SJSA1 (cell line): ENCODE measurements at regions not wholly inside any gene's neighbourhood (a gene's known extent, or its start where the extent isn't known, plus 50 kb on each side); places are given as distances from the start of the nearest gene placed in this dataset.
"Not testable (repeated sequence)": the region's sequence is repeated elsewhere in the genome, so short reads cannot be mapped to it uniquely, and the experiment has no call there.

ENCODE experiments used
- DNase-seq, 2 experiments: peaks; one replicate each; pipeline ENCODE4 v3.0.0-alpha.2; 2015 to 2020; ENCODE audit warnings: low spot score in 2 of 2, low read depth in 1 of 2
- H3K27ac ChIP-seq: fragments of 250-450 bp; sonication (Bioruptor Pico); 2 replicates; pipeline ENCODE4 v1.5.1; 2020; ENCODE audit warnings: mild to moderate bottlenecking, moderate library complexity
- H3K27me3 ChIP-seq: fragments of 250-450 bp; sonication (Bioruptor Pico); replicated peaks from 2 replicates; pipeline ENCODE4 v1.5.1; 2020; ENCODE audit warnings: mild to moderate bottlenecking, moderate library complexity
- H3K36me3 ChIP-seq: fragments of 250-450 bp; sonication (Bioruptor Pico); 2 replicates; pipeline ENCODE4 v1.5.1; 2020; ENCODE audit warnings: mild to moderate bottlenecking
- H3K4me1 ChIP-seq: fragments of 250-450 bp; sonication (Bioruptor Pico); replicated peaks from 2 replicates; pipeline ENCODE4 v1.6.1; 2021; ENCODE audit warnings: mild to moderate bottlenecking
- H3K4me3 ChIP-seq: fragments of 250-450 bp; sonication (Bioruptor Pico); 2 replicates; pipeline ENCODE4 v1.5.1; 2020; ENCODE audit warnings: mild to moderate bottlenecking
- H3K9me3 ChIP-seq: fragments of 250-450 bp; sonication (Bioruptor Pico); replicated peaks from 2 replicates; pipeline ENCODE4 v1.5.1; 2020; ENCODE audit warnings: mild to moderate bottlenecking

GRCh38 chr3:104070906-104071305 lies 1295.8 kb upstream of the ALCAM start:
- Histone ChIP-seq H3K27me3 (no peaks in the 10 kb centered on the region), H3K4me3 (no peak overlapping the region), H3K36me3 (no peaks in the 10 kb centered on the region), H3K27ac (no peak overlapping the region), H3K4me1 (no peaks in the 10 kb centered on the region), H3K9me3 (no peaks in the 10 kb centered on the region)
- DNase-seq: no peak

DNA sequence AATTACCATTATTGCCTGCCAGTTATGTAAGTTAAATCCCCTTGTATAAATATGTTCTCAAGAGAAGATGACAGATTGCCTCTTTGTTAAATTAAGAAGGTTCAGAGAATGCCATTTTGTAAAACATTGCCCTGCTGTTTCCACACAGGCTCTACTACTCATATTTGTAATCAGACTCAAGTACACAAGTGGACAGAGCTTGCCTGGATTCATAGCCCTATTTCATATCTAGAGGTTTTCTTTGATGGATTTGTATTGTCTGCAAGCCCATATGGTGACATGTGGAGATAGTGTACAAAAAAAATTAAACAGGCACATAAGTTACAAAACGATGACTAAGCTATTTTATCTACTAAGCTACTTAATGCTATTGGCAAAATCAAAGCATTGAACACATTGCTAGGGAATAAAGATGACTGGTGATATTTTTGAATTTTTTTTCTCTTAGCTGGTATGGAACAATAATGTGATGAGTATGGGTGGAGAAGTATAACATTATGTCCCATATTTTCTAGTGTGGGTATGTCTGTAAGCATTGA lies 1286.6 kb upstream of the ALCAM start:
- no peak for DNase-seq
- Histone ChIP-seq H3K27me3 (no peaks in the 10 kb centered on the region), H3K4me3 (no peak overlapping the region), H3K9me3 (no peaks in the 10 kb centered on the region), H3K4me1 (no peaks in the 10 kb centered on the region), H3K36me3 (no peaks in the 10 kb centered on the region), H3K27ac (no peak overlapping the region)

DNA sequence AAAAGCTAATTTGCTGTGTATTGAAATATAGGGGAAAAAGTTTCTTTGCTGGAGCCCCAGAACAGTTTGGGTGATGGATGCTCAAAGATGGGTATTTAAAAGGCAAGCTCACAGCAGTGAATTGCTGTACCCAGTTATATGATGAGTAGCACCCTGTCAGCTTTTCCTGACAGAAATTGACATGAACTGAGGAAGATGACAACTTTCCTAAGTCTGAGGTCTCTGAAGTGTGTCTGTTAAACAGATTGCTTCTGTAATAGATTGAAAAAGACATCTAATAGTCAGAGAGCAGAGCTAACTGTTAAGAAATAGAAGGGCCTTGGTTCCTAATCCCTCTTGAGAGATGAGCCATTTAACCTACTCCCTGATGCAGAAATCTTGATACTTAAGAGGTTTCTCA lies 1278.0 kb upstream of the ALCAM start:
- DNase-seq: no peak
- H3K4me3 ChIP-seq: no peak overlapping the region
- no peaks in the 10 kb centered on the region for H3K9me3 ChIP-seq
- no peaks in the 10 kb centered on the region for H3K4me1 ChIP-seq
- H3K27ac ChIP-seq: no peak overlapping the region
- H3K27me3 ChIP-seq: no peaks in the 10 kb centered on the region
- no peaks in the 10 kb centered on the region for H3K36me3 ChIP-seq

- not testable (repeated sequence) for H3K4me1 ChIP-seq, H3K9me3 ChIP-seq, H3K36me3 ChIP-seq, H3K27me3 ChIP-seq, H3K4me3 ChIP-seq, DNase-seq, H3K27ac ChIP-seq
Measured at GRCh38 chr3:104089987-104090386, 1276.7 kb upstream of the ALCAM start.

- Histone ChIP-seq H3K9me3 (no peaks in the 10 kb centered on the region), H3K36me3 (no peaks in the 10 kb centered on the region), H3K4me3 (no peak overlapping the region), H3K4me1 (no peaks in the 10 kb centered on the region), H3K27ac (no peak overlapping the region), H3K27me3 (no peaks in the 10 kb centered on the region)
- DNase-seq: no peak
Measured at GRCh38 chr3:104101736-104102135, 1265.0 kb upstream of the ALCAM start.

DNA sequence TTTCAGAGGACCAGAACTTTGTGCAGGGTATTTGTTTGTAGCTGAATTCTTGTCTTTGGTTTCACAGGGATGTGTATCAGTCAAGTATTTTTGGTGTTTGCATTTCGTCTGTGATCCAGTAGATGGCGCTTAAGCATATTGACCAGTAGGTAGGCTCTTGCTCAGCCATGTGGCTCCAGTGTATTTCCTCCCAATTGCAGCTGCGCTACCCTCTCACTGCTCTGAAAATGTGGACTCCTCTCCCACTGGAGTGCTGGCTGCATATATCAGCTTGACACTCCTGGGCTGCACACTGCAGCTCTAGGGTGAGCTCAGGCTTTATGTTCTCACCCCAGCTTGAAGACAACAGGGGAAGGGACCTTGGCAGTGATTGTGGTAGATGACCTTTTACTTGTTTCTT lies 1264.3 kb upstream of the ALCAM start:
- Histone ChIP-seq H3K4me1 (no peaks in the 10 kb centered on the region), H3K27ac (no peak overlapping the region), H3K36me3 (no peaks in the 10 kb centered on the region), H3K27me3 (no peaks in the 10 kb centered on the region), H3K9me3 (no peaks in the 10 kb centered on the region), H3K4me3 (no peak overlapping the region)
- DNase-seq: peak in 1 of 2 experiments; percentile 5

- H3K9me3 ChIP-seq: no peaks in the 10 kb centered on the region
- DNase-seq: no peak
- H3K4me1 ChIP-seq: no peaks in the 10 kb centered on the region
- H3K27me3 ChIP-seq: no peaks in the 10 kb centered on the region
- no peak overlapping the region for H3K4me3 ChIP-seq
- H3K27ac ChIP-seq: no peak overlapping the region
- H3K36me3 ChIP-seq: no peaks in the 10 kb centered on the region
Measured at GRCh38 chr3:104106276-104106675, 1260.4 kb upstream of the ALCAM start.

- Histone ChIP-seq H3K4me1 (no peaks in the 10 kb centered on the region), H3K9me3 (no peaks in the 10 kb centered on the region), H3K4me3 (no peak overlapping the region), H3K27me3 (no peaks in the 10 kb centered on the region), H3K36me3 (no peaks in the 10 kb centered on the region), H3K27ac (no peak overlapping the region)
- DNase-seq: no peak
Measured at GRCh38 chr3:104108522-104108921, 1258.2 kb upstream of the ALCAM start.

GRCh38 chr3:104126463-104126862 lies 1240.2 kb upstream of the ALCAM start:
- no peaks in the 10 kb centered on the region for H3K36me3 ChIP-seq
- H3K4me1 ChIP-seq: no peaks in the 10 kb centered on the region
- no peaks in the 10 kb centered on the region for H3K9me3 ChIP-seq
- no peak overlapping the region for H3K4me3 ChIP-seq
- no peaks in the 10 kb centered on the region for H3K27me3 ChIP-seq
- no peak overlapping the region for H3K27ac ChIP-seq
- no peak for DNase-seq

DNA sequence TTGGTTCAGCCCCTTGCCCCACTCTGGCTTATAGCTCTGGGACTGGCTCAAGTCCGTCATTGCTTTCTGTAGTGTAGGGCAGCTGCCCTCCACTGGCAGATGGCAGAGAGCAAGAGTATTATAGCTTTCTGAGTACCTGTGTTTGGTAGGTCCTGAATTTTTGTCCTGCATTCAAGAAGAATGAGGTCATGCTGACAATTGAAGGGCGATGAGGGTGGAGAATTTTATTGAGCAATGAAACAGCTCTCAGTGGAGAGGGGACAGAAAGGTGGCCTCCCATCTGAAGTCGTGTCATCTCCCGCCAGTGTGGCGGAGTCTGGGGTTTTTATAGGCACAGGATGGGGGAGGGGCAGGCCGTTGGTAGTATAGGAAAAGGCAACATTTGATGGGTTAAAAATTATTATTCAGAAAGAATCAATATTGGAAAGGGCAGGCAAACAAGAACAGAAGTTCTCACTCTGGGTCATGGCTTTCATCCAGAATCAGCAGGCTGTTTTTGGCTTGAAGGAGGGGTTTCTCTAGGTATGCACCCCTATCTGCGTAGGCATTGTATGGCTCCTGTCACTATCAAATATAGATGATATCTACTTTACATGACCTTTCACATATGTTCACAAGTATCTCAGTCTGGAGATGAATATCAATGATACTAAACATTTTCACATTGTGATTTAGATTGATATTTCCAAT lies 1239.7 kb upstream of the ALCAM start:
- Histone ChIP-seq H3K9me3 (no peaks in the 10 kb centered on the region), H3K4me3 (no peak overlapping the region)
- no peak for DNase-seq

DNA sequence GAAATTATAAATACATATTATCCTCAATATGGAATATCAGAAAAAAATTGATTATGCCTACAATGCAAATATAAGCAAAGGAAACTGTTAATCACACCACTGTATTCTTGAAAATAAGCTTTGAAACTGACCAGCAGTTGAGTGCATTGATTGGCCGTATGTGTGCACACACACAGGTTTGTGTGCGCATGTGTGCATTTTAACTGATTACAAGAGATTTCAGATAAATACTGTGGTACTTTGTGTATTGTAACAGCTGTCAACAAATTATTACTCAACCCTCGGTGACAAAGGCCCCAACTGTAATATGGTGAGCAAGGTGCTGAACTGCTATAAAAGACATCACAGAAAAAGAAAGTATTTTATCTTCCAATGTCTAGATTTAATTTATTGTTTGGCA lies 1238.9 kb upstream of the ALCAM start:
- no peak overlapping the region for H3K27ac ChIP-seq
- no peaks in the 10 kb centered on the region for H3K9me3 ChIP-seq
- H3K4me1 ChIP-seq: no peaks in the 10 kb centered on the region
- no peak for DNase-seq
- H3K27me3 ChIP-seq: no peaks in the 10 kb centered on the region
- no peak overlapping the region for H3K4me3 ChIP-seq
- H3K36me3 ChIP-seq: no peaks in the 10 kb centered on the region

More for the DNA sequence above, 1239.7 kb upstream of the ALCAM start:
- no peaks in the 10 kb centered on the region for H3K36me3 ChIP-seq
- no peak overlapping the region for H3K27ac ChIP-seq
- H3K4me1 ChIP-seq: no peaks in the 10 kb centered on the region
- no peaks in the 10 kb centered on the region for H3K27me3 ChIP-seq

DNA sequence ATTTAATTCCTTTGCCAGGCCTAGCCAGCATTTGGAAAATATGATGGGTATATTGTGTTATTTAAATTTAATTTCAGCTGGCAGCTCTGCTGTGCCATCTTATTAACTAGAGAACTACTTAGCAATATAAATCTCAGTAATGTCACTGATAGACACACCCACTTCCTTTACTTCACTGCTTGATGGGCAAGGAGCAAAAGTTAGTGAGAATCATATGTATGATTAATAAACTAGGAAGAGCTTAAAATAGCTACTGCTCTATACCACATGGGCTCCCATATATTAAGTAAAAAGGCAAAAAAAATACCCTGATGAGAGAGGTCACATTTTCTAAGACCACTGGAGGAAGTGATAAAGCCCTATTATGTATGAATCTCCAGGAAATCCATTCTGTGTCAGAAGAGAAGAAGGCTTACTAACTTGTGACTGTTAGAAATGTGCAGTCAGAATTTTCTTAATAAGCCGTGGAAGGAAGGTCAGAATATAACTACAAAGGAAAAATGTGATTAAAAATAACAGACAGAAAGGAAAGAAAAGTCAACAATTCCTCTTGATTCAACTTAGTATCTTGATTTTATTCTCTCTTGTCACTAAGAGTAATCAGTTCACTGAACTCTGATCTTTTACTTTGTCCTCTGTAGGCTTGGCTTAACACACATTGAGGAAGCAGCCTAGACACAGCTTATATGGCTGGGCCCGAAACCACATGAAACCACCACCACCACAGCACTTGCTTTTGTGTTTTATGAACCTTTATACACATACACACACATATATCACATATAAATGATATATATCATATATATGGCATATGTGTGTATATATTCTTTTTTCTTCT lies 1233.9 kb upstream of the ALCAM start:
- Histone ChIP-seq H3K4me3 (no peak overlapping the region), H3K9me3 (no peaks in the 10 kb centered on the region), H3K27ac (no peak overlapping the region), H3K27me3 (no peaks in the 10 kb centered on the region), H3K4me1 (no peaks in the 10 kb centered on the region), H3K36me3 (no peaks in the 10 kb centered on the region)
- no peak for DNase-seq

DNA sequence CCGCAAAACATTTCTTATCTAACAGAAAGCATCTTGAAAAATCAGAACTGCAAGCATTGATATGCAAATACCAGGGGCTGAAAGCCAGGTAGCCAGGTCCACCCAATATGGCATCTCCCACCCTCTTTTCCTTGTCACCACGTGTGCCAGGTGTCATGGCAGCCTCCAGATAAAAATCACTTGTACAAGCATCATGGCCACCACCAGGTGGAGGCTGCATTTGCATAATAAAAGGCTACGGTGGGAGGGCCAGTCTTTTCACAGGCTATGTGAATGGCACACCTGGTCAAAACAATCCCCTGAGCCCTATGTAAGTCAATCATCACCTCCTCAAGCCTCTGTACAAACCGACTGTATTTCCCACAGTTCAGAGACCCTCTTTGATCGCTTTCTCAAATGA lies 1233.1 kb upstream of the ALCAM start:
- no peak overlapping the region for H3K27ac ChIP-seq
- H3K36me3 ChIP-seq: no peaks in the 10 kb centered on the region
- no peaks in the 10 kb centered on the region for H3K4me1 ChIP-seq
- H3K9me3 ChIP-seq: no peaks in the 10 kb centered on the region
- DNase-seq: no peak
- H3K27me3 ChIP-seq: no peaks in the 10 kb centered on the region
- H3K4me3 ChIP-seq: no peak overlapping the region

DNA sequence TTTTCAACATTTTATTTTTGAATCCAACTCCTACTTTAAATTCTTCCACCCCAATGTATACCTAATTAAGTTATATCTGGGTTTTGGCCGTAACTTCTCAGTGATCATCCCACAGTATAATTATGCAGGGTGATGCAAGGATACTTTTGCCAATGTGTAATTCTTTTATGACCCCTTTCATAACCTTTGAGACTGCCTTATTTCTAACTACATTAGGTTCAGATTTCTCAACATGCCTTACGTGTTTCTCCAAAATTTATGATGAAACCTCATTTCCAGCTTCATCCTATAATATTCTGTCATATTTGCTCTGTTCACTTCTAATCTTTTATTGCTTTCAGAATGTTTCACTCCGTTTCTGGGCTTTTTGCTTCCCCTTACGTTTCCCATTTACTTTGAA lies 1229.6 kb upstream of the ALCAM start:
- no peaks in the 10 kb centered on the region for H3K27me3 ChIP-seq
- no peak for DNase-seq
- H3K36me3 ChIP-seq: no peaks in the 10 kb centered on the region
- H3K9me3 ChIP-seq: no peaks in the 10 kb centered on the region
- no peak overlapping the region for H3K4me3 ChIP-seq
- H3K4me1 ChIP-seq: no peaks in the 10 kb centered on the region
- H3K27ac ChIP-seq: no peak overlapping the region
